ENCODE measurements at regions not wholly inside any gene's neighbourhood (a gene's known extent, or its start where the extent isn't known, plus 50 kb on each side); places are given as distances from the start of the nearest gene placed in this dataset.

DNA sequence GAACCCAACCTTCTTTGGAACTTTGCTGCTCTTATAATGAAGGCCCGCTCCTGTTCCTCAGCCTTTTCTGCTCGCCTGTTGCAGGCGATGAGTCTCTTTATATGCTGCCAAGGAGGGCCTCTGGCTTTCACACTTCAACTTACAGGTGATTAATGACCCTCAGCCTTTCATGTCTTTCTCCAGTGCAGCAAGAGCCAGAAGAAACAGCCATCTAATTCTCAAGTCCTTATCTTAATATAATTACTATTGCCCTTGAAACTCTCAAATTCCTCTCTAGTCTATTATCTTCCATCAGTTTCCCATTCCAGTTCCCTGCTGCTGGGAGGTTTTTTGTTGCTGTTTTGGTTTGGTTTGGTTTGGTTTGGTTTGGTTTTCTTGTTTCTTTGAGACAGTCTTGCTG, 121.8 kb upstream of the MED13 start:
- no peak for TF ChIP-seq EZH2phosphoT487 (IDR thresholded peaks at IDR 0.05; ENCODE audit: unreplicated experiment)
- TF ChIP-seq, protein P1, sequence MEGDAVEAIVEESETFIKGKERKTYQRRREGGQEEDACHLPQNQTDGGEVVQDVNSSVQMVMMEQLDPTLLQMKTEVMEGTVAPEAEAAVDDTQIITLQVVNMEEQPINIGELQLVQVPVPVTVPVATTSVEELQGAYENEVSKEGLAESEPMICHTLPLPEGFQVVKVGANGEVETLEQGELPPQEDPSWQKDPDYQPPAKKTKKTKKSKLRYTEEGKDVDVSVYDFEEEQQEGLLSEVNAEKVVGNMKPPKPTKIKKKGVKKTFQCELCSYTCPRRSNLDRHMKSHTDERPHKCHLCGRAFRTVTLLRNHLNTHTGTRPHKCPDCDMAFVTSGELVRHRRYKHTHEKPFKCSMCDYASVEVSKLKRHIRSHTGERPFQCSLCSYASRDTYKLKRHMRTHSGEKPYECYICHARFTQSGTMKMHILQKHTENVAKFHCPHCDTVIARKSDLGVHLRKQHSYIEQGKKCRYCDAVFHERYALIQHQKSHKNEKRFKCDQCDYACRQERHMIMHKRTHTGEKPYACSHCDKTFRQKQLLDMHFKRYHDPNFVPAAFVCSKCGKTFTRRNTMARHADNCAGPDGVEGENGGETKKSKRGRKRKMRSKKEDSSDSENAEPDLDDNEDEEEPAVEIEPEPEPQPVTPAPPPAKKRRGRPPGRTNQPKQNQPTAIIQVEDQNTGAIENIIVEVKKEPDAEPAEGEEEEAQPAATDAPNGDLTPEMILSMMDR (conservative IDR thresholded peaks at IDR 0.05; ENCODE audit: low read depth in 2 of 2) = no peak
- TF ChIP-seq, protein P2, sequence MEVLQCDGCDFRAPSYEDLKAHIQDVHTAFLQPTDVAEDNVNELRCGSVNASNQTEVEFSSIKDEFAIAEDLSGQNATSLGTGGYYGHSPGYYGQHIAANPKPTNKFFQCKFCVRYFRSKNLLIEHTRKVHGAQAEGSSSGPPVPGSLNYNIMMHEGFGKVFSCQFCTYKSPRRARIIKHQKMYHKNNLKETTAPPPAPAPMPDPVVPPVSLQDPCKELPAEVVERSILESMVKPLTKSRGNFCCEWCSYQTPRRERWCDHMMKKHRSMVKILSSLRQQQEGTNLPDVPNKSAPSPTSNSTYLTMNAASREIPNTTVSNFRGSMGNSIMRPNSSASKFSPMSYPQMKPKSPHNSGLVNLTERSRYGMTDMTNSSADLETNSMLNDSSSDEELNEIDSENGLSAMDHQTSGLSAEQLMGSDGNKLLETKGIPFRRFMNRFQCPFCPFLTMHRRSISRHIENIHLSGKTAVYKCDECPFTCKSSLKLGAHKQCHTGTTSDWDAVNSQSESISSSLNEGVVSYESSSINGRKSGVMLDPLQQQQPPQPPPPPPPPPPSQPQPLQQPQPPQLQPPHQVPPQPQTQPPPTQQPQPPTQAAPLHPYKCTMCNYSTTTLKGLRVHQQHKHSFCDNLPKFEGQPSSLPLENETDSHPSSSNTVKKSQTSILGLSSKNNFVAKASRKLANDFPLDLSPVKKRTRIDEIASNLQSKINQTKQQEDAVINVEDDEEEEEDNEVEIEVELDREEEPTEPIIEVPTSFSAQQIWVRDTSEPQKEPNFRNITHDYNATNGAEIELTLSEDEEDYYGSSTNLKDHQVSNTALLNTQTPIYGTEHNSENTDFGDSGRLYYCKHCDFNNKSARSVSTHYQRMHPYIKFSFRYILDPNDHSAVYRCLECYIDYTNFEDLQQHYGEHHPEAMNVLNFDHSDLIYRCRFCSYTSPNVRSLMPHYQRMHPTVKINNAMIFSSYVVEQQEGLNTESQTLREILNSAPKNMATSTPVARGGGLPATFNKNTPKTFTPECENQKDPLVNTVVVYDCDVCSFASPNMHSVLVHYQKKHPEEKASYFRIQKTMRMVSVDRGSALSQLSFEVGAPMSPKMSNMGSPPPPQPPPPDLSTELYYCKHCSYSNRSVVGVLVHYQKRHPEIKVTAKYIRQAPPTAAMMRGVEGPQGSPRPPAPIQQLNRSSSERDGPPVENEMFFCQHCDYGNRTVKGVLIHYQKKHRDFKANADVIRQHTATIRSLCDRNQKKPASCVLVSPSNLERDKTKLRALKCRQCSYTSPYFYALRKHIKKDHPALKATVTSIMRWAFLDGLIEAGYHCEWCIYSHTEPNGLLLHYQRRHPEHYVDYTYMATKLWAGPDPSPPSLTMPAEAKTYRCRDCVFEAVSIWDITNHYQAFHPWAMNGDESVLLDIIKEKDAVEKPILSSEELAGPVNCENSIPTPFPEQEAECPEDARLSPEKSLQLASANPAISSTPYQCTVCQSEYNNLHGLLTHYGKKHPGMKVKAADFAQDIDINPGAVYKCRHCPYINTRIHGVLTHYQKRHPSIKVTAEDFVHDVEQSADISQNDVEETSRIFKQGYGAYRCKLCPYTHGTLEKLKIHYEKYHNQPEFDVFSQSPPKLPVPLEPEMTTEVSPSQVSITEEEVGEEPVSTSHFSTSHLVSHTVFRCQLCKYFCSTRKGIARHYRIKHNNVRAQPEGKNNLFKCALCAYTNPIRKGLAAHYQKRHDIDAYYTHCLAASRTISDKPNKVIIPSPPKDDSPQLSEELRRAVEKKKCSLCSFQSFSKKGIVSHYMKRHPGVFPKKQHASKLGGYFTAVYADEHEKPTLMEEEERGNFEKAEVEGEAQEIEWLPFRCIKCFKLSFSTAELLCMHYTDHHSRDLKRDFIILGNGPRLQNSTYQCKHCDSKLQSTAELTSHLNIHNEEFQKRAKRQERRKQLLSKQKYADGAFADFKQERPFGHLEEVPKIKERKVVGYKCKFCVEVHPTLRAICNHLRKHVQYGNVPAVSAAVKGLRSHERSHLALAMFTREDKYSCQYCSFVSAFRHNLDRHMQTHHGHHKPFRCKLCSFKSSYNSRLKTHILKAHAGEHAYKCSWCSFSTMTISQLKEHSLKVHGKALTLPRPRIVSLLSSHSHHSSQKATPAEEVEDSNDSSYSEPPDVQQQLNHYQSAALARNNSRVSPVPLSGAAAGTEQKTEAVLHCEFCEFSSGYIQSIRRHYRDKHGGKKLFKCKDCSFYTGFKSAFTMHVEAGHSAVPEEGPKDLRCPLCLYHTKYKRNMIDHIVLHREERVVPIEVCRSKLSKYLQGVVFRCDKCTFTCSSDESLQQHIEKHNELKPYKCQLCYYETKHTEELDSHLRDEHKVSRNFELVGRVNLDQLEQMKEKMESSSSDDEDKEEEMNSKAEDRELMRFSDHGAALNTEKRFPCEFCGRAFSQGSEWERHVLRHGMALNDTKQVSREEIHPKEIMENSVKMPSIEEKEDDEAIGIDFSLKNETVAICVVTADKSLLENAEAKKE (CRISPR knock-in tag; IDR thresholded peaks at IDR 0.05) = no peak
- TF ChIP-seq STAT1 (IDR thresholded peaks at IDR 0.05; ENCODE audit: unreplicated experiment) = no peak
- no peak for TF ChIP-seq CREB1 (CRISPR knock-in tag; IDR thresholded peaks at IDR 0.05; ENCODE audit: low read depth)
- TF ChIP-seq ZNF331 (CRISPR knock-in tag; IDR thresholded peaks at IDR 0.05; ENCODE audit: low read depth) = no peak
- TF ChIP-seq NANOG (IDR thresholded peaks at IDR 0.05; ENCODE audit: borderline replicate concordance) = no peak
- no peak for TF ChIP-seq ZNF114 (CRISPR knock-in tag; IDR thresholded peaks at IDR 0.05)
- TF ChIP-seq, protein P3, sequence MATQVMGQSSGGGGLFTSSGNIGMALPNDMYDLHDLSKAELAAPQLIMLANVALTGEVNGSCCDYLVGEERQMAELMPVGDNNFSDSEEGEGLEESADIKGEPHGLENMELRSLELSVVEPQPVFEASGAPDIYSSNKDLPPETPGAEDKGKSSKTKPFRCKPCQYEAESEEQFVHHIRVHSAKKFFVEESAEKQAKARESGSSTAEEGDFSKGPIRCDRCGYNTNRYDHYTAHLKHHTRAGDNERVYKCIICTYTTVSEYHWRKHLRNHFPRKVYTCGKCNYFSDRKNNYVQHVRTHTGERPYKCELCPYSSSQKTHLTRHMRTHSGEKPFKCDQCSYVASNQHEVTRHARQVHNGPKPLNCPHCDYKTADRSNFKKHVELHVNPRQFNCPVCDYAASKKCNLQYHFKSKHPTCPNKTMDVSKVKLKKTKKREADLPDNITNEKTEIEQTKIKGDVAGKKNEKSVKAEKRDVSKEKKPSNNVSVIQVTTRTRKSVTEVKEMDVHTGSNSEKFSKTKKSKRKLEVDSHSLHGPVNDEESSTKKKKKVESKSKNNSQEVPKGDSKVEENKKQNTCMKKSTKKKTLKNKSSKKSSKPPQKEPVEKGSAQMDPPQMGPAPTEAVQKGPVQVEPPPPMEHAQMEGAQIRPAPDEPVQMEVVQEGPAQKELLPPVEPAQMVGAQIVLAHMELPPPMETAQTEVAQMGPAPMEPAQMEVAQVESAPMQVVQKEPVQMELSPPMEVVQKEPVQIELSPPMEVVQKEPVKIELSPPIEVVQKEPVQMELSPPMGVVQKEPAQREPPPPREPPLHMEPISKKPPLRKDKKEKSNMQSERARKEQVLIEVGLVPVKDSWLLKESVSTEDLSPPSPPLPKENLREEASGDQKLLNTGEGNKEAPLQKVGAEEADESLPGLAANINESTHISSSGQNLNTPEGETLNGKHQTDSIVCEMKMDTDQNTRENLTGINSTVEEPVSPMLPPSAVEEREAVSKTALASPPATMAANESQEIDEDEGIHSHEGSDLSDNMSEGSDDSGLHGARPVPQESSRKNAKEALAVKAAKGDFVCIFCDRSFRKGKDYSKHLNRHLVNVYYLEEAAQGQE (IDR thresholded peaks at IDR 0.05; ENCODE audit: unreplicated experiment) = no peak
- TF ChIP-seq, protein P4, sequence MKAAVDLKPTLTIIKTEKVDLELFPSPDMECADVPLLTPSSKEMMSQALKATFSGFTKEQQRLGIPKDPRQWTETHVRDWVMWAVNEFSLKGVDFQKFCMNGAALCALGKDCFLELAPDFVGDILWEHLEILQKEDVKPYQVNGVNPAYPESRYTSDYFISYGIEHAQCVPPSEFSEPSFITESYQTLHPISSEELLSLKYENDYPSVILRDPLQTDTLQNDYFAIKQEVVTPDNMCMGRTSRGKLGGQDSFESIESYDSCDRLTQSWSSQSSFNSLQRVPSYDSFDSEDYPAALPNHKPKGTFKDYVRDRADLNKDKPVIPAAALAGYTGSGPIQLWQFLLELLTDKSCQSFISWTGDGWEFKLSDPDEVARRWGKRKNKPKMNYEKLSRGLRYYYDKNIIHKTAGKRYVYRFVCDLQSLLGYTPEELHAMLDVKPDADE (IDR thresholded peaks at IDR 0.05) = no peak
- TF ChIP-seq EZH2 (IDR thresholded peaks at IDR 0.05; ENCODE audit: low read depth, unreplicated experiment) = no peak
- no peak for TF ChIP-seq POLR2AphosphoS5 (IDR thresholded peaks at IDR 0.05; ENCODE audit: low read depth)
- no peak for TF ChIP-seq JUNB (IDR thresholded peaks at IDR 0.05; ENCODE audit: unreplicated experiment)
- no peak overlapping the region for H2AFZ ChIP-seq
- no peak for ATAC-seq
- H3K27ac ChIP-seq (ENCODE audit: low read depth) = no peak overlapping the region
- H3K36me3 ChIP-seq (ENCODE audit: insufficient read depth) = no peaks in the 10 kb centered on the region
- H3K4me1 Mint-ChIP-seq = peaks cover 3% of the 10 kb centered on the region; the same call in 1 of the 3 replicates
- no peaks in the 10 kb centered on the region for H3K79me2 ChIP-seq (replicated peaks; ENCODE audit: insufficient read depth)
- no peak overlapping the region for H3K4me3 ChIP-seq
- H3K27me3 ChIP-seq (ENCODE audit: insufficient read depth) = no peaks in the 10 kb centered on the region
- H3K4me2 ChIP-seq = no peak overlapping the region
- H3K27ac Mint-ChIP-seq = no peak overlapping the region
- peaks cover 4% of the 10 kb centered on the region for H3K27me3 Mint-ChIP-seq (ENCODE audit: insufficient read depth, low read depth, poor library complexity)
- H3K4me1 ChIP-seq (ENCODE audit: insufficient read depth) = no peaks in the 10 kb centered on the region
- H3K9me2 ChIP-seq (ENCODE audit: insufficient read depth) = no peaks in the 10 kb centered on the region
- no peak for DNase-seq (ENCODE audit: low spot score)
- no peaks in the 10 kb centered on the region for H3K9me3 Mint-ChIP-seq
- no peaks in the 10 kb centered on the region for H3K36me3 Mint-ChIP-seq (ENCODE audit: low read depth)
- H3K4me3 Mint-ChIP-seq = no peak overlapping the region
- no peaks in the 10 kb centered on the region for H4K20me1 ChIP-seq (replicated peaks; ENCODE audit: insufficient read depth)
- H3F3A ChIP-seq (replicated peaks; ENCODE audit: low read depth) = no peaks in the 10 kb centered on the region
